ENCODE measurements at regions not wholly inside any gene's neighbourhood (a gene's known extent, or its start where the extent isn't known, plus 50 kb on each side); places are given as distances from the start of the nearest gene placed in this dataset.

DNA sequence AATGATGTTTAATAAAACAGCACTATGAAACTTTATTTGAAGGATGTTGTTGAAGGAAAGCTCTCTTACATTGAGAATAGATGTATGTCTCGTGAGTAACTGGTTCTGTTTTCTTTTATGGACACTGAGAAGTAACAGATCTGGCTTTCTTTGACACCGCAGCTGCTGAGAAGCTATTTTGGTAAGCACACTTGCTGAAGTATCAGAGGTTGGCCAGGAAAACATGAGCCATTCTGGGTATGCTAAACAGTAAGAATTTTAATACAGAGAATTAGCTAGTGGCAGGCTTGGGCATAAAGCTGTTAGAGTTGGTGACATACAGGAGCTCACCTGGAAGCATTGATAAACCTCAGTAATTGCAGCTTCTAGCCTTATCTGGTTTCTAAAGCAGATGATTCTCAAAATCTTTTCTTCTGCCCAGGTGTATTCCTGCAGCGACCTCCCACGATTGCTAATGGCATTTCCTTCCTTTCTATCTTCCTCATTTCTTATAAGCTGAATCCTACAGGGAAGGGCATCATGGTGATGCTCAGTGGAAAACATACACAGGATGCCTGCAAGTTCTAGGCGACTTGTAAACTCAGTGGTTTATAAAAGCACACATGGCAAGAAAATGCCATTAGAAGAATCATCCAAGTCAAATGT lies 291.6 kb upstream of the SLC16A7 start:
- TF ChIP-seq, protein P1, sequence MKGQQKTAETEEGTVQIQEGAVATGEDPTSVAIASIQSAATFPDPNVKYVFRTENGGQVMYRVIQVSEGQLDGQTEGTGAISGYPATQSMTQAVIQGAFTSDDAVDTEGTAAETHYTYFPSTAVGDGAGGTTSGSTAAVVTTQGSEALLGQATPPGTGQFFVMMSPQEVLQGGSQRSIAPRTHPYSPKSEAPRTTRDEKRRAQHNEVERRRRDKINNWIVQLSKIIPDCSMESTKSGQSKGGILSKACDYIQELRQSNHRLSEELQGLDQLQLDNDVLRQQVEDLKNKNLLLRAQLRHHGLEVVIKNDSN (IDR thresholded peaks at IDR 0.05) = no peak
- no peak for TF ChIP-seq CREB1 (IDR thresholded peaks at IDR 0.05; ENCODE audit: low read depth)
- TF ChIP-seq CEBPB (IDR thresholded peaks at IDR 0.05) = no peak
- no peak for TF ChIP-seq EP300 (IDR thresholded peaks at IDR 0.05; ENCODE audit: borderline replicate concordance)
- TF ChIP-seq YY1 (IDR thresholded peaks at IDR 0.05; ENCODE audit: low read depth) = no peak
- TF ChIP-seq NFIC (IDR thresholded peaks at IDR 0.05) = no peak
- no peak for TF ChIP-seq TCF12 (IDR thresholded peaks at IDR 0.05; ENCODE audit: low read depth)
- TF ChIP-seq, protein P2, sequence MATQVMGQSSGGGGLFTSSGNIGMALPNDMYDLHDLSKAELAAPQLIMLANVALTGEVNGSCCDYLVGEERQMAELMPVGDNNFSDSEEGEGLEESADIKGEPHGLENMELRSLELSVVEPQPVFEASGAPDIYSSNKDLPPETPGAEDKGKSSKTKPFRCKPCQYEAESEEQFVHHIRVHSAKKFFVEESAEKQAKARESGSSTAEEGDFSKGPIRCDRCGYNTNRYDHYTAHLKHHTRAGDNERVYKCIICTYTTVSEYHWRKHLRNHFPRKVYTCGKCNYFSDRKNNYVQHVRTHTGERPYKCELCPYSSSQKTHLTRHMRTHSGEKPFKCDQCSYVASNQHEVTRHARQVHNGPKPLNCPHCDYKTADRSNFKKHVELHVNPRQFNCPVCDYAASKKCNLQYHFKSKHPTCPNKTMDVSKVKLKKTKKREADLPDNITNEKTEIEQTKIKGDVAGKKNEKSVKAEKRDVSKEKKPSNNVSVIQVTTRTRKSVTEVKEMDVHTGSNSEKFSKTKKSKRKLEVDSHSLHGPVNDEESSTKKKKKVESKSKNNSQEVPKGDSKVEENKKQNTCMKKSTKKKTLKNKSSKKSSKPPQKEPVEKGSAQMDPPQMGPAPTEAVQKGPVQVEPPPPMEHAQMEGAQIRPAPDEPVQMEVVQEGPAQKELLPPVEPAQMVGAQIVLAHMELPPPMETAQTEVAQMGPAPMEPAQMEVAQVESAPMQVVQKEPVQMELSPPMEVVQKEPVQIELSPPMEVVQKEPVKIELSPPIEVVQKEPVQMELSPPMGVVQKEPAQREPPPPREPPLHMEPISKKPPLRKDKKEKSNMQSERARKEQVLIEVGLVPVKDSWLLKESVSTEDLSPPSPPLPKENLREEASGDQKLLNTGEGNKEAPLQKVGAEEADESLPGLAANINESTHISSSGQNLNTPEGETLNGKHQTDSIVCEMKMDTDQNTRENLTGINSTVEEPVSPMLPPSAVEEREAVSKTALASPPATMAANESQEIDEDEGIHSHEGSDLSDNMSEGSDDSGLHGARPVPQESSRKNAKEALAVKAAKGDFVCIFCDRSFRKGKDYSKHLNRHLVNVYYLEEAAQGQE (IDR thresholded peaks at IDR 0.05; ENCODE audit: low read depth) = no peak
- no peak for TF ChIP-seq TEAD4 (IDR thresholded peaks at IDR 0.05)
- TF ChIP-seq TAF1 (IDR thresholded peaks at IDR 0.05; ENCODE audit: low read depth) = no peak
- TF ChIP-seq, protein P3, sequence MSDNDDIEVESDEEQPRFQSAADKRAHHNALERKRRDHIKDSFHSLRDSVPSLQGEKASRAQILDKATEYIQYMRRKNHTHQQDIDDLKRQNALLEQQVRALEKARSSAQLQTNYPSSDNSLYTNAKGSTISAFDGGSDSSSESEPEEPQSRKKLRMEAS (IDR thresholded peaks at IDR 0.05) = no peak
- no peak for TF ChIP-seq EGR1 (IDR thresholded peaks at IDR 0.05)
